B cell (primary cell): ENCODE measurements at regions not wholly inside any gene's neighbourhood (a gene's known extent, or its start where the extent isn't known, plus 50 kb on each side); places are given as distances from the start of the nearest gene placed in this dataset.
"Not testable (repeated sequence)": the region's sequence is repeated elsewhere in the genome, so short reads cannot be mapped to it uniquely, and the experiment has no call there.

Experiments
- ATAC-seq: fragments of 200-7000 bp; cut with Tn5 transposase; one replicate; pipeline ENCODE4 v1.10.0; 2021; ENCODE audit warnings: low read depth, mild to moderate bottlenecking, moderate number of reproducible peaks, moderate library complexity
- CTCF ChIA-PET: fragments of 350-600 bp; sonication (Branson Sonifier 250); formaldehyde crosslinking; loops from one replicate; lab custom pipeline; 2021; ENCODE audit warnings: antibody characterized with exemption, inconsistent platforms; lab: Charles Lee
- POLR2A ChIA-PET: fragments of 350-600 bp; sonication (Branson Sonifier 250); formaldehyde crosslinking; loops from one replicate; lab custom pipeline; 2021; ENCODE audit warnings: antibody characterized with exemption; lab: Charles Lee
- DNase-seq: peaks from one replicate; pipeline ENCODE4 v3.0.0; 2013
- H2AFZ ChIP-seq: 2 replicates; pipeline ENCODE4 v1.6.1; 2012; ENCODE audit warnings: mild to moderate bottlenecking, low read depth, low read length; ENCODE audit not compliant: insufficient read depth, poor library complexity, severe bottlenecking
- H3K27ac ChIP-seq, 2 donors: 1 replicate in 1 of 2; 2 replicates in 1 of 2; pipeline ENCODE4 v1.5.1; 2012 to 2013; ENCODE audit warnings: low read length in 2 of 2, mild to moderate bottlenecking in 2 of 2, moderate library complexity in 1 of 2
- H3K27me3 ChIP-seq, 4 experiments: fragments of 200-600 bp in 1 of 4; sonication (generic) in 1 of 4; replicated peaks in 1 of 4; 1 replicate in 2 of 4; 2 replicates in 2 of 4; pipeline versions ENCODE4 v1.6.1 to v1.7.0; 2013 to 2016; ENCODE audit warnings: low read length in 3 of 4, mild to moderate bottlenecking in 2 of 4, mixed read lengths in 1 of 4, moderate library complexity in 1 of 4; ENCODE audit not compliant: insufficient read depth in 4 of 4, control insufficient read depth in 3 of 4; ENCODE audit errors: control extremely low read depth in 1 of 4
- H3K36me3 ChIP-seq, 2 experiments: replicated peaks in 1 of 2; 1 replicate in 1 of 2; 2 replicates in 1 of 2; pipeline versions ENCODE4 v1.6.1 to v1.7.1; 2013; ENCODE audit warnings: low read length in 1 of 2; ENCODE audit not compliant: insufficient read depth in 2 of 2, control insufficient read depth in 1 of 2; ENCODE audit errors: control extremely low read depth in 1 of 2, extremely low read depth in 1 of 2
- H3K4me1 ChIP-seq, 2 donors: fragments of 200-600 bp in 1 of 2; sonication (generic) in 1 of 2; 1 replicate in 1 of 2; 2 replicates in 1 of 2; pipeline versions ENCODE4 v1.5.1 to v1.6.1; 2013 to 2017; ENCODE audit warnings: low read length in 2 of 2; ENCODE audit not compliant: control insufficient read depth in 2 of 2, insufficient read depth in 2 of 2
- H3K4me2 ChIP-seq: replicated peaks from 2 replicates; pipeline ENCODE3; 2012; ENCODE audit warnings: mild to moderate bottlenecking, low read depth, low read length; ENCODE audit not compliant: poor library complexity, severe bottlenecking
- H3K4me3 ChIP-seq, 5 experiments: fragments of 200-600 bp in 1 of 5; sonication (generic) in 1 of 5; 1 replicate in 3 of 5; 2 replicates in 2 of 5; pipeline versions ENCODE4 v1.5.1 to v1.7.0; 2011 to 2016; ENCODE audit warnings: low read length in 4 of 5, mild to moderate bottlenecking in 4 of 5, low read depth in 2 of 5, control low read depth in 1 of 5, moderate library complexity in 1 of 5; ENCODE audit not compliant: insufficient read depth in 1 of 5; ENCODE audit errors: control extremely low read depth in 1 of 5, extremely low read depth in 1 of 5
- H3K79me2 ChIP-seq: fragments of 200-600 bp; sonication (generic); one replicate; pipeline ENCODE4 v1.6.0; 2016; ENCODE audit warnings: low read length; ENCODE audit not compliant: control insufficient read depth, insufficient read depth
- H3K9ac ChIP-seq: fragments of 200-600 bp; sonication (generic); 2 replicates; pipeline ENCODE4 v1.6.1; 2017; ENCODE audit warnings: mild to moderate bottlenecking, low read length, moderate library complexity
- H3K9me3 ChIP-seq, 3 donors: one replicate each; pipeline versions ENCODE4 v1.6.1 to v1.7.1; 2013; ENCODE audit warnings: low read length in 2 of 3; ENCODE audit not compliant: control insufficient read depth in 2 of 3, insufficient read depth in 1 of 3; ENCODE audit errors: control extremely low read depth in 1 of 3
- H4K20me1 ChIP-seq: 2 replicates; pipeline ENCODE4 v1.6.0; 2012; ENCODE audit warnings: mild to moderate bottlenecking, low read length; ENCODE audit not compliant: insufficient read depth, control insufficient read depth, poor library complexity, severe bottlenecking
- H3K27ac Mint-ChIP-seq: one replicate; pipeline ENCODE4 v1.8.0; 2021; ENCODE audit warnings: mixed read lengths
- H3K27me3 Mint-ChIP-seq: one replicate; pipeline ENCODE4 v1.8.0; 2021; ENCODE audit warnings: mixed read lengths
- H3K4me1 Mint-ChIP-seq: one replicate; pipeline ENCODE4 v1.8.0; 2021; ENCODE audit warnings: mixed read lengths
- H3K4me3 Mint-ChIP-seq: one replicate; pipeline ENCODE4 v1.8.0; 2021; ENCODE audit warnings: mixed read lengths
- H3K9me3 Mint-ChIP-seq: one replicate; pipeline ENCODE4 v1.8.0; 2022; ENCODE audit warnings: mixed read lengths; ENCODE audit not compliant: insufficient read depth
- EZH2 ChIP-seq: IDR thresholded peaks from 2 replicates; pipeline ENCODE4 v1.6.1; 2012; ENCODE audit warnings: borderline replicate concordance, low read depth, mild to moderate bottlenecking, moderate library complexity, low read length; ENCODE audit not compliant: insufficient read depth, poor library complexity, severe bottlenecking
- WGBS: methylation state at CpG from one replicate; pipeline ENCODE4 v1.1.5; 2013; ENCODE audit warnings: missing lambda C conversion rate; ENCODE audit not compliant: insufficient coverage; 5-methylcytosine and 5-hydroxymethylcytosine counted together
- intact Hi-C: fragments of 100-400 bp; cut with micrococcal nuclease; formaldehyde crosslinking; loops from one replicate; pipeline ENCODE4 v1.10.0; 2022
- TF ChIP-seq, protein P1 (sequence below): fragments of 200-600 bp; IDR thresholded peaks from one replicate; pipeline ENCODE4 v1.8.0; 2022; ENCODE audit warnings: antibody characterized with exemption, mild to moderate bottlenecking

DNA sequence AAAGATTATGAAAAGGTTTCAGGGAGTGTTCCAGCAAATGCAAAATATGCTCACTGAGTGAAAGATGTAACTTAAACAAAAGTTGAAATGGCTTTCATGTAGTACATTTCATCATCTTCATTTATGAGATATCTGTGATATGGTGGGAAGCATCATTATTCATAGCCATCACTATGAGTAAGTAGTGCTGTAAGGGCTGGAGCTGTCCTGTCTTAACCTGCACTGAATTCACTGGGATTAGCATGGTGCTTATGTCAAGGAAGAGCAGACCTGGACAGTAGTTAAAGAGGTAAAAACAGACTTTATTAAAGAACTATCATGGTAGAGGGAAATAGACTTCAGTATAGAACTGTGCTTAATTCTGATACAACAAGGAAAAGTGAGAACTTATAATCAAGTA is 1347.3 kb downstream of the RPA4 start:
- TF ChIP-seq, protein P1, sequence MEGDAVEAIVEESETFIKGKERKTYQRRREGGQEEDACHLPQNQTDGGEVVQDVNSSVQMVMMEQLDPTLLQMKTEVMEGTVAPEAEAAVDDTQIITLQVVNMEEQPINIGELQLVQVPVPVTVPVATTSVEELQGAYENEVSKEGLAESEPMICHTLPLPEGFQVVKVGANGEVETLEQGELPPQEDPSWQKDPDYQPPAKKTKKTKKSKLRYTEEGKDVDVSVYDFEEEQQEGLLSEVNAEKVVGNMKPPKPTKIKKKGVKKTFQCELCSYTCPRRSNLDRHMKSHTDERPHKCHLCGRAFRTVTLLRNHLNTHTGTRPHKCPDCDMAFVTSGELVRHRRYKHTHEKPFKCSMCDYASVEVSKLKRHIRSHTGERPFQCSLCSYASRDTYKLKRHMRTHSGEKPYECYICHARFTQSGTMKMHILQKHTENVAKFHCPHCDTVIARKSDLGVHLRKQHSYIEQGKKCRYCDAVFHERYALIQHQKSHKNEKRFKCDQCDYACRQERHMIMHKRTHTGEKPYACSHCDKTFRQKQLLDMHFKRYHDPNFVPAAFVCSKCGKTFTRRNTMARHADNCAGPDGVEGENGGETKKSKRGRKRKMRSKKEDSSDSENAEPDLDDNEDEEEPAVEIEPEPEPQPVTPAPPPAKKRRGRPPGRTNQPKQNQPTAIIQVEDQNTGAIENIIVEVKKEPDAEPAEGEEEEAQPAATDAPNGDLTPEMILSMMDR: no peak
- no peak for TF ChIP-seq EZH2
- H3K4me2 ChIP-seq: no peak overlapping the region
- ATAC-seq: no peak

DNA sequence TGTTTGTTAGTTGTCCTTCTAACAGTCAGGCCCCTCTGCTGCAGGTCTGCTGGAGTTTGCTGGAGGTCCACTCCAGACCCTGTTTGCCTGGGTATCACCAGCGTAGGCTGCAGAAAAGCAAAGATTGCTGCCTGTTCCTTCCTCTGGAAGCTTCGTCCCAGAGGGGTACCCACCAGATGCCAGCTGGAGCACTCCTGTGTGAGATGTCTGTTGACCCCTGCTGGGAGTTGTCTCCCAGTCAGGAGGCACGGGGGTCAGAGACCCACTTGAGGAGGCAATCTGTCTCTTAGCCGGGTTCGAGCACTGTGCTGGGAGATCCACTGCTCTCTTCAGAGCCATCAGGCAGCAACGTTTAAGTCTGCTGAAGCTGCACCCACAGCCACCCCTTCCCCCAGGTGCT is 1356.4 kb downstream of the RPA4 start:
- H3K27me3 ChIP-seq, H3K27ac Mint-ChIP-seq, intact Hi-C loops, H3K4me1 Mint-ChIP-seq, ATAC-seq, H3K9me3 ChIP-seq, CTCF ChIA-PET, H3K4me3 Mint-ChIP-seq, H3K27me3 Mint-ChIP-seq, H3K36me3 ChIP-seq, H3K9ac ChIP-seq, H3K79me2 ChIP-seq, H3K27ac ChIP-seq, H3K4me3 ChIP-seq, H3K4me1 ChIP-seq, H4K20me1 ChIP-seq, H3K9me3 Mint-ChIP-seq, H3K4me2 ChIP-seq, POLR2A ChIA-PET, H2AFZ ChIP-seq, DNase-seq: not testable (repeated sequence)
- WGBS: 100% methylated on average over 2 of the region's 6 CpGs

More for the DNA sequence above, 1347.3 kb downstream of the RPA4 start:
- Mint-ChIP-seq H3K9me3 (no peaks in the 10 kb centered on the region), H3K27ac (no peak overlapping the region), H3K27me3 (no peaks in the 10 kb centered on the region), H3K4me3 (no peak overlapping the region), H3K4me1 (no peaks in the 10 kb centered on the region)
- H3K27me3 ChIP-seq: no peaks in the 10 kb centered on the region
- POLR2A ChIA-PET: no interaction called here
- CTCF ChIA-PET: no interaction called here
- H3K4me3 ChIP-seq: no peak overlapping the region
- intact Hi-C loops: no loop called here
- no peaks in the 10 kb centered on the region for H3K4me1 ChIP-seq
- no peak overlapping the region for H2AFZ ChIP-seq
- H4K20me1 ChIP-seq: no peaks in the 10 kb centered on the region
- H3K9me3 ChIP-seq: no peaks in the 10 kb centered on the region
- H3K9ac ChIP-seq: no peak overlapping the region
- no peaks in the 10 kb centered on the region for H3K36me3 ChIP-seq
- DNase-seq: no peak
- no peaks in the 10 kb centered on the region for H3K79me2 ChIP-seq
- no peak overlapping the region for H3K27ac ChIP-seq
